ENCODE measurements at regions not wholly inside any gene's neighbourhood (a gene's known extent, or its start where the extent isn't known, plus 50 kb on each side); places are given as distances from the start of the nearest gene placed in this dataset.

DNA sequence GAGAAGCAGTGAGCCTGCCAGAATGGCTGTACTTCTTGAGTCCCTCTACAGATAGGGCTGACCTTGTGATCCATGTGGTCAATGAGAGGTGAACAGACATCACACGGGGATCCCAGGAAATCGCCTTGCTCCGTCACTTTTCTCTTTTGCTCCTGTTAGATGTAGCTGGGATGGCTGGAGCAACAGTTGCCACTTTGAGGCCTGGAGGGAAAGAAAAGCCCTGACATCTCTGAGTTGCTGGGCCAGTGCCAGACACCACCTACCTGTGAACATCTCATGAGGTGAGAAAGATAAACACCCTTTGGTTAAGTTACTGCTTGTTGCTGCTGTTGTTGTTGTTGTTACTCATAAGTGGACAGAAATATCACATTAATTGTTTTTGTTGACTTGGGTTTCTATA, 840.3 kb downstream of the TBC1D22A start:
- CTCF ChIA-PET: no interaction called here
- Mint-ChIP-seq H3K36me3 (peaks cover 0 to 10% (median 0%) of the 10 kb centered on the region in 3 donors), H3K27ac (no peak overlapping the region), H3K9me3 (peaks cover 2 to 8% (median 5%) of the 10 kb centered on the region in 5 donors), H3K4me1 (no peaks in the 10 kb centered on the region), H3K27me3 (peaks cover 13 to 24% of the 10 kb centered on the region in 2 donors), H3K4me3 (no peak overlapping the region)
- DNase-seq: no peak
- Histone ChIP-seq H3K4me1 (ENCODE audit: insufficient read depth, low read length) (no peaks in the 10 kb centered on the region), H3K27ac (ENCODE audit: low read depth, low read length) (no peak overlapping the region), H3K9me3 (ENCODE audit: low read length) (no peaks in the 10 kb centered on the region), H3K27me3 (ENCODE audit: insufficient read depth, low read length, poor library complexity, severe bottlenecking) (no peaks in the 10 kb centered on the region), H3K36me3 (ENCODE audit: insufficient read depth, low read length) (no peaks in the 10 kb centered on the region), H3K4me3 (ENCODE audit: low read length) (no peak overlapping the region)
- POLR2A ChIA-PET: no interaction called here

DNA sequence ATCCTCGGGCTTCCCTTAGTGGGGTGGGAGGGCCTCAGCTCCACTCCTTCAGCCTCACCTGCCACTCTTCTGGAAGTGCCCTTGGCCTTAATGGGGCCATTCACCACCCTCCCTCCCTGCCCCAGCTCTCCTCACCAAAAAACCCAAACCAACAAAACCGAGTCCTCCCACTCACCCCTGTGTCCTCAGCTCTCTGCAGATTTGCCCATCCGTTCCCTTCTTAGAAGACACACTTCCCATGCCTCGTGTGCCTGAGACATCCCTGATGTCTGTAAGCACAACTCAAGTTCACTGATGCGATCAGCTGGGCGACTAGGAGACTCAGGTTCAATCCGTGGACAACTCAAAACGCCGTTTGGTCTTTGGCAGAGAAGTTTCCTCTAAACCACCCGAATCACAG, 839.2 kb downstream of the TBC1D22A start:
- H3K9me3 ChIP-seq (ENCODE audit: low read length): no peaks in the 10 kb centered on the region
- no peaks in the 10 kb centered on the region for H3K27me3 ChIP-seq (ENCODE audit: insufficient read depth, low read length, poor library complexity, severe bottlenecking)
- H3K4me3 ChIP-seq (ENCODE audit: low read length): no peak overlapping the region
- no peaks in the 10 kb centered on the region for H3K4me1 ChIP-seq (ENCODE audit: insufficient read depth, low read length)
- ChIA-PET CTCF (no interaction called here), POLR2A (no interaction called here)
- H3K4me1 Mint-ChIP-seq: no peaks in the 10 kb centered on the region
- no peaks in the 10 kb centered on the region for H3K36me3 ChIP-seq (ENCODE audit: insufficient read depth, low read length)
- no peak overlapping the region for H3K27ac ChIP-seq (ENCODE audit: low read depth, low read length)
- peaks cover 2 to 8% (median 5%) of the 10 kb centered on the region in 5 donors for H3K9me3 Mint-ChIP-seq
- H3K27ac Mint-ChIP-seq: no peak overlapping the region
- no peak for DNase-seq
- peaks cover 0 to 10% (median 0%) of the 10 kb centered on the region in 3 donors for H3K36me3 Mint-ChIP-seq
- peaks cover 14 to 24% of the 10 kb centered on the region in 2 donors for H3K27me3 Mint-ChIP-seq
- no peak overlapping the region for H3K4me3 Mint-ChIP-seq

DNA sequence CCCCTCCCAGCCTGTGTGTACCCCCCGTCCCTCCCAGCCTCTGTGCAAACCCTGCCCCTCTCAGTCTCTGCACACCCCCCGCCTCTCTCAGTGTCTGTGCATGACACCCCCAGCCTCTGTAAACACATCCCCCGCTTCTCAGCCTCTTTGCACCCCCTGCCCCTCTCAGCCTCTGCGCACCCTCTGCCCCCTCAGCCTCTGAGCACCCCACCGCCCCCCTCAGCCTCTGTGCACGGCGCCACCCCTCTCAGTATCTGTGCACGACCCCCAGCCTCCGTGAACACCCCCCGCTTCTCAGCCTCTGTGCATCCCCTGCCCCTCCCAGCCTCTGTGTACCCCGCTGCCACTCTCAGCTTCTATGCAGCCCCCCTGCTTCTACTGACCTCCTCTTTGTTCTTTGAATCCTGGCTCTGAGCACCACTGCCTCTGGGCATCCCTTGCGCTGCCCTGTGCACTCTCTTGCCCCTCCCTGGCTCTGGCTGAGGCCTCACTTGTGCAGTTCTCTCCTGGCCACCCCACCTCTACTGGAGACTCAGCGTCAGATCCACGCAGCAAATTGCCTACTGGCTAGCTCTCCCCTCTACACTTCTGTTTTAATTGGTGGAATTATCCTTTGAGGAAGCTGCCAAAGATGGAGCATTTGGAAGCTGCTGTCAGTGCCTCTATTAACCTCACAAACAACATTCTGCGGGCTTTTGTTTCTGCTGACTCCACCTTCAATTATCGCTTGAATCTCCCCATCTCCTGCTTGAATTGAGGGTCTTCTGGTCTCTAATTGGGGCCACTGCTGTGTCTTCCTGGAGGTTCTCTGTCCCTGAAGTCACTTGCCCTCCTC, 838.6 kb downstream of the TBC1D22A start:
- H3K27me3 Mint-ChIP-seq: peaks cover 14 to 22% of the 10 kb centered on the region in 2 donors
- H3K27ac Mint-ChIP-seq: no peak overlapping the region
- no peak overlapping the region for H3K4me3 ChIP-seq (ENCODE audit: low read length)
- no peaks in the 10 kb centered on the region for H3K36me3 ChIP-seq (ENCODE audit: insufficient read depth, low read length)
- peaks cover 2 to 8% (median 4%) of the 10 kb centered on the region in 5 donors for H3K9me3 Mint-ChIP-seq
- H3K4me3 Mint-ChIP-seq: no peak overlapping the region
- no peaks in the 10 kb centered on the region for H3K4me1 ChIP-seq (ENCODE audit: insufficient read depth, low read length)
- H3K27ac ChIP-seq (ENCODE audit: low read depth, low read length): no peak overlapping the region
- ChIA-PET POLR2A (no interaction called here), CTCF (no interaction called here)
- no peaks in the 10 kb centered on the region for H3K9me3 ChIP-seq (ENCODE audit: low read length)
- no peaks in the 10 kb centered on the region for H3K27me3 ChIP-seq (ENCODE audit: insufficient read depth, low read length, poor library complexity, severe bottlenecking)
- no peak for DNase-seq
- peaks cover 0 to 10% (median 0%) of the 10 kb centered on the region in 3 donors for H3K36me3 Mint-ChIP-seq
- no peaks in the 10 kb centered on the region for H3K4me1 Mint-ChIP-seq

DNA sequence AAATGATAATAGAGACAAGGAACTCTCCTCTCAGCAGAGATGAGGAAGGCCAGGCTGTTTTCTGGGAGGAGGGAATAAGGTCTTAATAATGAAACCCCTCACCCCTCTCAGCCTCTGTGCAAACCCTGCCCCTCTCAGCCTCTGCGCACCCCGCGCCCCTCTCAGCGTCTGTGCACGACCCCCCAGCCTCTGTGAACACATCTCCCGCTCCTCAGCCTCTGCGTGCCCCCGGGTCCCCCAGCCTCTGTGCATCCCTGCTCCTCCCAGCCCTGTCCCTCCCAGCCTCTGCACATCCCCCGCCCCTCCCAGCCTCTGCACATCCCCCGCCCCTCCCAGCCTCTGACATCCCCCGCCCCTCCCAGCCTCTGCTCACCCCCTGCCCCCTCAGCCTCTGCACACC, 837.8 kb downstream of the TBC1D22A start:
- H3K27ac Mint-ChIP-seq: no peak overlapping the region
- H3K9me3 ChIP-seq (ENCODE audit: low read length): no peaks in the 10 kb centered on the region
- H3K36me3 Mint-ChIP-seq: peaks cover 0 to 10% (median 0%) of the 10 kb centered on the region in 3 donors
- H3K27me3 ChIP-seq (ENCODE audit: insufficient read depth, low read length, poor library complexity, severe bottlenecking): no peaks in the 10 kb centered on the region
- H3K4me1 ChIP-seq (ENCODE audit: insufficient read depth, low read length): no peaks in the 10 kb centered on the region
- POLR2A ChIA-PET: no interaction called here
- no peak for DNase-seq
- H3K4me3 ChIP-seq (ENCODE audit: low read length): no peak overlapping the region
- peaks cover 11 to 16% of the 10 kb centered on the region in 2 donors for H3K27me3 Mint-ChIP-seq
- H3K36me3 ChIP-seq (ENCODE audit: insufficient read depth, low read length): no peaks in the 10 kb centered on the region
- no peak overlapping the region for H3K4me3 Mint-ChIP-seq
- CTCF ChIA-PET: no interaction called here
- H3K27ac ChIP-seq (ENCODE audit: low read depth, low read length): no peak overlapping the region
- H3K4me1 Mint-ChIP-seq: no peaks in the 10 kb centered on the region
- H3K9me3 Mint-ChIP-seq: peaks cover 2 to 8% (median 4%) of the 10 kb centered on the region in 5 donors

- no peak overlapping the region for H3K4me3 ChIP-seq (ENCODE audit: low read length)
- POLR2A ChIA-PET: no interaction called here
Observed at GRCh38 chr22:47599753-47600152, 837.3 kb downstream of the TBC1D22A start.

GRCh38 chr22:47598864-47599263, 836.4 kb downstream of the TBC1D22A start:
- Mint-ChIP-seq H3K27me3 (peaks cover 8 to 16% of the 10 kb centered on the region in 2 donors), H3K4me3 (no peak overlapping the region)

More at GRCh38 chr22:47599753-47600152, 837.3 kb downstream of the TBC1D22A start:
- H3K27me3 Mint-ChIP-seq: peaks cover 11 to 16% of the 10 kb centered on the region in 2 donors
- Histone ChIP-seq H3K27me3 (ENCODE audit: insufficient read depth, low read length, poor library complexity, severe bottlenecking) (no peaks in the 10 kb centered on the region), H3K4me1 (ENCODE audit: insufficient read depth, low read length) (no peaks in the 10 kb centered on the region), H3K27ac (ENCODE audit: low read depth, low read length) (no peak overlapping the region), H3K9me3 (ENCODE audit: low read length) (no peaks in the 10 kb centered on the region), H3K36me3 (ENCODE audit: insufficient read depth, low read length) (no peaks in the 10 kb centered on the region)
- no peak overlapping the region for H3K4me3 Mint-ChIP-seq
- no peak for DNase-seq
- H3K4me1 Mint-ChIP-seq: no peaks in the 10 kb centered on the region
- peaks cover 2 to 8% (median 4%) of the 10 kb centered on the region in 5 donors for H3K9me3 Mint-ChIP-seq
- H3K27ac Mint-ChIP-seq: no peak overlapping the region
- CTCF ChIA-PET: no interaction called here
- peaks cover 0 to 9% (median 0%) of the 10 kb centered on the region in 3 donors for H3K36me3 Mint-ChIP-seq

DNA sequence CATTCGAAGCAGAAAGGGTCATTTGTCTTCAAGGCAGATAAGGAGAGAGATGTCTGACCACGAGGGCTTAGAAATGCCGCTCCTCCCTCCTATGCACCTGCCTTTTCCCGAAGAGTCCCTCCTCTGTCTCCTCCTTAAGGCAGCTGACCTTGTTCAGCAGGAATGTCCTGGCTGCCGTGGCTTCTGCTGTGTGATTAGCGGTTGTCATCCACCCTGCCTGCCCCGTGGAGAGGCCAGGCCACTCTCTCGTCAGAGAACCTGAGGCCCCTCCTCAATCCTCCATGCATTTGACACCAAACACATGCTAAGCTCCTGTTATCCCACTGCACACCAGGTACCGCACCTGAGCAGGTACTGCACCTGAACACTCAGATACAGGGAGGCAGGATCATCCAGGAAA, 834.6 kb downstream of the TBC1D22A start:
- no peaks in the 10 kb centered on the region for H3K27me3 ChIP-seq (ENCODE audit: insufficient read depth, low read length, poor library complexity, severe bottlenecking)
- Mint-ChIP-seq H3K9me3 (peaks cover 0 to 5% (median 2%) of the 10 kb centered on the region in 5 donors), H3K4me3 (no peak overlapping the region), H3K36me3 (no peaks in the 10 kb centered on the region), H3K27me3 (peaks cover 4 to 15% of the 10 kb centered on the region in 2 donors), H3K27ac (no peak overlapping the region), H3K4me1 (no peaks in the 10 kb centered on the region)
- H3K36me3 ChIP-seq (ENCODE audit: insufficient read depth, low read length): no peaks in the 10 kb centered on the region
- no peak overlapping the region for H3K4me3 ChIP-seq (ENCODE audit: low read length)
- H3K4me1 ChIP-seq (ENCODE audit: insufficient read depth, low read length): no peaks in the 10 kb centered on the region
- ChIA-PET CTCF (no interaction called here), POLR2A (no interaction called here)
- no peak for DNase-seq
- H3K9me3 ChIP-seq (ENCODE audit: low read length): no peaks in the 10 kb centered on the region
- H3K27ac ChIP-seq (ENCODE audit: low read depth, low read length): no peak overlapping the region

More at GRCh38 chr22:47598864-47599263, 836.4 kb downstream of the TBC1D22A start:
- H3K9me3 Mint-ChIP-seq: peaks cover 2 to 6% (median 4%) of the 10 kb centered on the region in 5 donors
- Histone ChIP-seq H3K36me3 (ENCODE audit: insufficient read depth, low read length) (no peaks in the 10 kb centered on the region), H3K9me3 (ENCODE audit: low read length) (no peaks in the 10 kb centered on the region), H3K27me3 (ENCODE audit: insufficient read depth, low read length, poor library complexity, severe bottlenecking) (no peaks in the 10 kb centered on the region), H3K4me1 (ENCODE audit: insufficient read depth, low read length) (no peaks in the 10 kb centered on the region), H3K4me3 (ENCODE audit: low read length) (no peak overlapping the region), H3K27ac (ENCODE audit: low read depth, low read length) (no peak overlapping the region)
- no peak for DNase-seq
- H3K27ac Mint-ChIP-seq: no peak overlapping the region
- H3K36me3 Mint-ChIP-seq: peaks cover 0 to 4% (median 0%) of the 10 kb centered on the region in 3 donors
- ChIA-PET POLR2A (no interaction called here), CTCF (no interaction called here)
- H3K4me1 Mint-ChIP-seq: no peaks in the 10 kb centered on the region

DNA sequence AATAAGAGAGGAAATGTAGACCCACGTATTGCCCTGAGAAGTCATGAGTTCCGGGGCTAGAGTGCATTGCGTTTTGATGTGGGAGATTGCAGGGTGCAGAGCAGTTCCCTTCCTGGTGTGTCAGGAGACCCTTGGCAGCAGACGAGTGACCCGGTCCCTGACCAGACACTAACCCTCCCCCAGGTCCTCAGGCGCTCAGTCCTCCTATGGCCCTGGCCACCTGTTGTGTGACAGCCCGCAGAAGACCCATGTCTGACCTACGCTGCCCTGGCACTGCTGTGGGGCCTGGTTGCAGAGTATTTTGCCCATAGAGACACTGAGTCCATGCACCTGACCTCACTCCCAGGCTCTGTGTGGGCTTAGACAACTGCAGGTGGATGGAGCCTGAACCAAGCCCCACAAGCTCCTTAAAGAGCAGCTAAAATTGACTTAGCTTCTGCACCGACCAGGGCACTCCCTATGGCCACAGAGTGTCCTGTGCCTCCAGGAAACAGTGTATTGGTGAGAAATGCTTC, 833.8 kb downstream of the TBC1D22A start:
- Histone ChIP-seq H3K4me1 (ENCODE audit: insufficient read depth, low read length) (no peaks in the 10 kb centered on the region), H3K4me3 (ENCODE audit: low read length) (no peak overlapping the region), H3K27ac (ENCODE audit: low read depth, low read length) (no peak overlapping the region), H3K27me3 (ENCODE audit: insufficient read depth, low read length, poor library complexity, severe bottlenecking) (no peaks in the 10 kb centered on the region), H3K9me3 (ENCODE audit: low read length) (no peaks in the 10 kb centered on the region), H3K36me3 (ENCODE audit: insufficient read depth, low read length) (no peaks in the 10 kb centered on the region)
- H3K9me3 Mint-ChIP-seq: peaks cover 0 to 5% (median 2%) of the 10 kb centered on the region in 5 donors
- no peak overlapping the region for H3K27ac Mint-ChIP-seq
- H3K4me3 Mint-ChIP-seq: no peak overlapping the region
- H3K4me1 Mint-ChIP-seq: no peaks in the 10 kb centered on the region
- POLR2A ChIA-PET: no interaction called here
- CTCF ChIA-PET: no interaction called here
- no peak for DNase-seq
- H3K36me3 Mint-ChIP-seq: no peaks in the 10 kb centered on the region
- H3K27me3 Mint-ChIP-seq: peaks cover 3 to 7% of the 10 kb centered on the region in 2 donors

All from CD8-positive, alpha-beta memory T cell (primary cell).